H1 (cell line): ENCODE measurements at regions not wholly inside any gene's neighbourhood (a gene's known extent, or its start where the extent isn't known, plus 50 kb on each side); places are given as distances from the start of the nearest gene placed in this dataset.

Experiments
- BCL11A ChIP-seq, 2 experiments: IDR thresholded peaks; one replicate each; pipeline ENCODE4 v1.6.1; 2011; ENCODE audit warnings: low read depth in 2 of 2, low read length in 2 of 2, mild to moderate bottlenecking in 2 of 2
- BRCA1 ChIP-seq: IDR thresholded peaks from 2 replicates; pipeline ENCODE4 v1.6.1; 2012; ENCODE audit warnings: low read depth, low read length, improper control_type of control experiment
- CHD1 ChIP-seq: IDR thresholded peaks from 2 replicates; pipeline ENCODE4 v1.6.1; 2012; ENCODE audit warnings: low read depth, low read length, improper control_type of control experiment
- FOSL1 ChIP-seq: IDR thresholded peaks from 2 replicates; pipeline ENCODE4 v1.6.1; 2011; ENCODE audit warnings: mild to moderate bottlenecking, low read depth, low read length, moderate library complexity; ENCODE audit not compliant: insufficient read depth
- RAD21 ChIP-seq, 2 experiments: IDR thresholded peaks in 1 of 2; conservative IDR thresholded peaks in 1 of 2; 2 replicates each; pipeline ENCODE4 v1.6.1; 2011; ENCODE audit warnings: low read depth in 2 of 2, low read length in 2 of 2, improper control_type of control experiment in 1 of 2, inconsistent platforms in 1 of 2, mild to moderate bottlenecking in 1 of 2, moderate library complexity in 1 of 2
- SRF ChIP-seq: IDR thresholded peaks from 2 replicates; pipeline ENCODE4 v1.6.1; 2011; ENCODE audit warnings: mild to moderate bottlenecking, low read depth, low read length, moderate library complexity
- TF ChIP-seq, protein P1 (sequence below): fragments of 300-600 bp; sonication (generic); IDR thresholded peaks from 2 replicates; pipeline ENCODE4 v1.7.1; 2012; ENCODE audit warnings: low read length, moderate library complexity, mild to moderate bottlenecking, inconsistent platforms; ENCODE audit not compliant: insufficient replicate concordance

DNA sequence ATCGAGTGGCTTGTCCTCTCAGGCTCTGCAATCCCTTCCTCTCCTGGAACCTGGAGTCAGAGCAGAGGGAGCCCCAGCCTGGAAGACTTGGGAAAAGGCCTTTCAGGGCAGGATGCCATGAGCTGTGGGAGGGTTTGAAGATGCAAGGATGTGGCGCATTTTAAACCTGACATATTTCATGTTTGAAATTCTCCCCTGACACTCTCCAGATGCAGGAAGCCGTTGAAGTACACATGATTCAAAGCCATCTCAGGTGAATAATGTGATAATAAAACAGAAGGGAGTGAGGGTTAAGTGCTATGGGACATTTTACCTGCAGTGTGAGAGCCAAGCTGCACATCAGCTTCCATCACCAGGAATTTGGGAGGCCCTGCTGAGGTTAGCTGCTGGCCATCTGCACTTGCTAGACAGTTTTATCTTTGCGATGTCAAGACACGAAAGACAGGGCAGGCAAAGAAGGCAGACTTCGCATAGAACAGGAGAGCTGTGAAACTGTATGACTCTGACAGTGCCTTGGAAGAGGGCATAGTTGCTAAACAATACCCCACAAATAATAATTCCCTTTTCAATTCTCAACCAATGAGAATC lies 159.1 kb upstream of the GDF10 start (continued):
- TF ChIP-seq, protein P1, sequence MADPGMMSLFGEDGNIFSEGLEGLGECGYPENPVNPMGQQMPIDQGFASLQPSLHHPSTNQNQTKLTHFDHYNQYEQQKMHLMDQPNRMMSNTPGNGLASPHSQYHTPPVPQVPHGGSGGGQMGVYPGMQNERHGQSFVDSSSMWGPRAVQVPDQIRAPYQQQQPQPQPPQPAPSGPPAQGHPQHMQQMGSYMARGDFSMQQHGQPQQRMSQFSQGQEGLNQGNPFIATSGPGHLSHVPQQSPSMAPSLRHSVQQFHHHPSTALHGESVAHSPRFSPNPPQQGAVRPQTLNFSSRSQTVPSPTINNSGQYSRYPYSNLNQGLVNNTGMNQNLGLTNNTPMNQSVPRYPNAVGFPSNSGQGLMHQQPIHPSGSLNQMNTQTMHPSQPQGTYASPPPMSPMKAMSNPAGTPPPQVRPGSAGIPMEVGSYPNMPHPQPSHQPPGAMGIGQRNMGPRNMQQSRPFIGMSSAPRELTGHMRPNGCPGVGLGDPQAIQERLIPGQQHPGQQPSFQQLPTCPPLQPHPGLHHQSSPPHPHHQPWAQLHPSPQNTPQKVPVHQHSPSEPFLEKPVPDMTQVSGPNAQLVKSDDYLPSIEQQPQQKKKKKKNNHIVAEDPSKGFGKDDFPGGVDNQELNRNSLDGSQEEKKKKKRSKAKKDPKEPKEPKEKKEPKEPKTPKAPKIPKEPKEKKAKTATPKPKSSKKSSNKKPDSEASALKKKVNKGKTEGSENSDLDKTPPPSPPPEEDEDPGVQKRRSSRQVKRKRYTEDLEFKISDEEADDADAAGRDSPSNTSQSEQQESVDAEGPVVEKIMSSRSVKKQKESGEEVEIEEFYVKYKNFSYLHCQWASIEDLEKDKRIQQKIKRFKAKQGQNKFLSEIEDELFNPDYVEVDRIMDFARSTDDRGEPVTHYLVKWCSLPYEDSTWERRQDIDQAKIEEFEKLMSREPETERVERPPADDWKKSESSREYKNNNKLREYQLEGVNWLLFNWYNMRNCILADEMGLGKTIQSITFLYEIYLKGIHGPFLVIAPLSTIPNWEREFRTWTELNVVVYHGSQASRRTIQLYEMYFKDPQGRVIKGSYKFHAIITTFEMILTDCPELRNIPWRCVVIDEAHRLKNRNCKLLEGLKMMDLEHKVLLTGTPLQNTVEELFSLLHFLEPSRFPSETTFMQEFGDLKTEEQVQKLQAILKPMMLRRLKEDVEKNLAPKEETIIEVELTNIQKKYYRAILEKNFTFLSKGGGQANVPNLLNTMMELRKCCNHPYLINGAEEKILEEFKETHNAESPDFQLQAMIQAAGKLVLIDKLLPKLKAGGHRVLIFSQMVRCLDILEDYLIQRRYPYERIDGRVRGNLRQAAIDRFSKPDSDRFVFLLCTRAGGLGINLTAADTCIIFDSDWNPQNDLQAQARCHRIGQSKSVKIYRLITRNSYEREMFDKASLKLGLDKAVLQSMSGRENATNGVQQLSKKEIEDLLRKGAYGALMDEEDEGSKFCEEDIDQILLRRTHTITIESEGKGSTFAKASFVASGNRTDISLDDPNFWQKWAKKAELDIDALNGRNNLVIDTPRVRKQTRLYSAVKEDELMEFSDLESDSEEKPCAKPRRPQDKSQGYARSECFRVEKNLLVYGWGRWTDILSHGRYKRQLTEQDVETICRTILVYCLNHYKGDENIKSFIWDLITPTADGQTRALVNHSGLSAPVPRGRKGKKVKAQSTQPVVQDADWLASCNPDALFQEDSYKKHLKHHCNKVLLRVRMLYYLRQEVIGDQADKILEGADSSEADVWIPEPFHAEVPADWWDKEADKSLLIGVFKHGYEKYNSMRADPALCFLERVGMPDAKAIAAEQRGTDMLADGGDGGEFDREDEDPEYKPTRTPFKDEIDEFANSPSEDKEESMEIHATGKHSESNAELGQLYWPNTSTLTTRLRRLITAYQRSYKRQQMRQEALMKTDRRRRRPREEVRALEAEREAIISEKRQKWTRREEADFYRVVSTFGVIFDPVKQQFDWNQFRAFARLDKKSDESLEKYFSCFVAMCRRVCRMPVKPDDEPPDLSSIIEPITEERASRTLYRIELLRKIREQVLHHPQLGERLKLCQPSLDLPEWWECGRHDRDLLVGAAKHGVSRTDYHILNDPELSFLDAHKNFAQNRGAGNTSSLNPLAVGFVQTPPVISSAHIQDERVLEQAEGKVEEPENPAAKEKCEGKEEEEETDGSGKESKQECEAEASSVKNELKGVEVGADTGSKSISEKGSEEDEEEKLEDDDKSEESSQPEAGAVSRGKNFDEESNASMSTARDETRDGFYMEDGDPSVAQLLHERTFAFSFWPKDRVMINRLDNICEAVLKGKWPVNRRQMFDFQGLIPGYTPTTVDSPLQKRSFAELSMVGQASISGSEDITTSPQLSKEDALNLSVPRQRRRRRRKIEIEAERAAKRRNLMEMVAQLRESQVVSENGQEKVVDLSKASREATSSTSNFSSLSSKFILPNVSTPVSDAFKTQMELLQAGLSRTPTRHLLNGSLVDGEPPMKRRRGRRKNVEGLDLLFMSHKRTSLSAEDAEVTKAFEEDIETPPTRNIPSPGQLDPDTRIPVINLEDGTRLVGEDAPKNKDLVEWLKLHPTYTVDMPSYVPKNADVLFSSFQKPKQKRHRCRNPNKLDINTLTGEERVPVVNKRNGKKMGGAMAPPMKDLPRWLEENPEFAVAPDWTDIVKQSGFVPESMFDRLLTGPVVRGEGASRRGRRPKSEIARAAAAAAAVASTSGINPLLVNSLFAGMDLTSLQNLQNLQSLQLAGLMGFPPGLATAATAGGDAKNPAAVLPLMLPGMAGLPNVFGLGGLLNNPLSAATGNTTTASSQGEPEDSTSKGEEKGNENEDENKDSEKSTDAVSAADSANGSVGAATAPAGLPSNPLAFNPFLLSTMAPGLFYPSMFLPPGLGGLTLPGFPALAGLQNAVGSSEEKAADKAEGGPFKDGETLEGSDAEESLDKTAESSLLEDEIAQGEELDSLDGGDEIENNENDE: no peak
- TF ChIP-seq FOSL1: no peak
- TF ChIP-seq CHD1: no peak
- TF ChIP-seq BCL11A (IDR thresholded peaks at IDR 0.05; ENCODE audit: low read depth in 2 of 2, low read length in 2 of 2): no peak
- TF ChIP-seq SRF: no peak
- TF ChIP-seq BRCA1: no peak
- no peak for TF ChIP-seq RAD21 (IDR thresholded peaks at IDR 0.05 in 1 of 2, conservative IDR thresholded peaks at IDR 0.05 in 1 of 2; ENCODE audit: low read depth in 2 of 2, low read length in 2 of 2)
